B cell (primary cell): ENCODE measurements at regions not wholly inside any gene's neighbourhood (a gene's known extent, or its start where the extent isn't known, plus 50 kb on each side); places are given as distances from the start of the nearest gene placed in this dataset.

Experiments used
- ATAC-seq: fragments of 200-7000 bp; cut with Tn5 transposase; one replicate; pipeline ENCODE4 v1.10.0; 2021; ENCODE audit warnings: low read depth, mild to moderate bottlenecking, moderate number of reproducible peaks, moderate library complexity
- CTCF ChIA-PET: fragments of 350-600 bp; sonication (Branson Sonifier 250); formaldehyde crosslinking; loops from one replicate; lab custom pipeline; 2021; ENCODE audit warnings: antibody characterized with exemption, inconsistent platforms; lab: Charles Lee
- POLR2A ChIA-PET: fragments of 350-600 bp; sonication (Branson Sonifier 250); formaldehyde crosslinking; loops from one replicate; lab custom pipeline; 2021; ENCODE audit warnings: antibody characterized with exemption; lab: Charles Lee
- DNase-seq: peaks from one replicate; pipeline ENCODE4 v3.0.0; 2013
- H2AFZ ChIP-seq: 2 replicates; pipeline ENCODE4 v1.6.1; 2012; ENCODE audit warnings: mild to moderate bottlenecking, low read depth, low read length; ENCODE audit not compliant: insufficient read depth, poor library complexity, severe bottlenecking
- H3K27ac ChIP-seq, 2 donors: 1 replicate in 1 of 2; 2 replicates in 1 of 2; pipeline ENCODE4 v1.5.1; 2012 to 2013; ENCODE audit warnings: low read length in 2 of 2, mild to moderate bottlenecking in 2 of 2, moderate library complexity in 1 of 2
- H3K27me3 ChIP-seq, 4 experiments: fragments of 200-600 bp in 1 of 4; sonication (generic) in 1 of 4; replicated peaks in 1 of 4; 1 replicate in 2 of 4; 2 replicates in 2 of 4; pipeline versions ENCODE4 v1.6.1 to v1.7.0; 2013 to 2016; ENCODE audit warnings: low read length in 3 of 4, mild to moderate bottlenecking in 2 of 4, mixed read lengths in 1 of 4, moderate library complexity in 1 of 4; ENCODE audit not compliant: insufficient read depth in 4 of 4, control insufficient read depth in 3 of 4; ENCODE audit errors: control extremely low read depth in 1 of 4
- H3K36me3 ChIP-seq, 2 experiments: replicated peaks in 1 of 2; 1 replicate in 1 of 2; 2 replicates in 1 of 2; pipeline versions ENCODE4 v1.6.1 to v1.7.1; 2013; ENCODE audit warnings: low read length in 1 of 2; ENCODE audit not compliant: insufficient read depth in 2 of 2, control insufficient read depth in 1 of 2; ENCODE audit errors: control extremely low read depth in 1 of 2, extremely low read depth in 1 of 2
- H3K4me1 ChIP-seq, 2 donors: fragments of 200-600 bp in 1 of 2; sonication (generic) in 1 of 2; 1 replicate in 1 of 2; 2 replicates in 1 of 2; pipeline versions ENCODE4 v1.5.1 to v1.6.1; 2013 to 2017; ENCODE audit warnings: low read length in 2 of 2; ENCODE audit not compliant: control insufficient read depth in 2 of 2, insufficient read depth in 2 of 2
- H3K4me2 ChIP-seq: replicated peaks from 2 replicates; pipeline ENCODE3; 2012; ENCODE audit warnings: mild to moderate bottlenecking, low read depth, low read length; ENCODE audit not compliant: poor library complexity, severe bottlenecking
- H3K4me3 ChIP-seq, 5 experiments: fragments of 200-600 bp in 1 of 5; sonication (generic) in 1 of 5; 1 replicate in 3 of 5; 2 replicates in 2 of 5; pipeline versions ENCODE4 v1.5.1 to v1.7.0; 2011 to 2016; ENCODE audit warnings: low read length in 4 of 5, mild to moderate bottlenecking in 4 of 5, low read depth in 2 of 5, control low read depth in 1 of 5, moderate library complexity in 1 of 5; ENCODE audit not compliant: insufficient read depth in 1 of 5; ENCODE audit errors: control extremely low read depth in 1 of 5, extremely low read depth in 1 of 5
- H3K79me2 ChIP-seq: fragments of 200-600 bp; sonication (generic); one replicate; pipeline ENCODE4 v1.6.0; 2016; ENCODE audit warnings: low read length; ENCODE audit not compliant: control insufficient read depth, insufficient read depth
- H3K9ac ChIP-seq: fragments of 200-600 bp; sonication (generic); 2 replicates; pipeline ENCODE4 v1.6.1; 2017; ENCODE audit warnings: mild to moderate bottlenecking, low read length, moderate library complexity
- H3K9me3 ChIP-seq, 3 donors: one replicate each; pipeline versions ENCODE4 v1.6.1 to v1.7.1; 2013; ENCODE audit warnings: low read length in 2 of 3; ENCODE audit not compliant: control insufficient read depth in 2 of 3, insufficient read depth in 1 of 3; ENCODE audit errors: control extremely low read depth in 1 of 3
- H4K20me1 ChIP-seq: 2 replicates; pipeline ENCODE4 v1.6.0; 2012; ENCODE audit warnings: mild to moderate bottlenecking, low read length; ENCODE audit not compliant: insufficient read depth, control insufficient read depth, poor library complexity, severe bottlenecking
- H3K27ac Mint-ChIP-seq: one replicate; pipeline ENCODE4 v1.8.0; 2021; ENCODE audit warnings: mixed read lengths
- H3K27me3 Mint-ChIP-seq: one replicate; pipeline ENCODE4 v1.8.0; 2021; ENCODE audit warnings: mixed read lengths
- H3K4me1 Mint-ChIP-seq: one replicate; pipeline ENCODE4 v1.8.0; 2021; ENCODE audit warnings: mixed read lengths
- H3K4me3 Mint-ChIP-seq: one replicate; pipeline ENCODE4 v1.8.0; 2021; ENCODE audit warnings: mixed read lengths
- H3K9me3 Mint-ChIP-seq: one replicate; pipeline ENCODE4 v1.8.0; 2022; ENCODE audit warnings: mixed read lengths; ENCODE audit not compliant: insufficient read depth
- CTCF ChIP-seq: fragments of 200-600 bp; IDR thresholded peaks from one replicate; pipeline ENCODE4 v1.8.0; 2022; ENCODE audit warnings: antibody characterized with exemption, mild to moderate bottlenecking
- EZH2 ChIP-seq: IDR thresholded peaks from 2 replicates; pipeline ENCODE4 v1.6.1; 2012; ENCODE audit warnings: borderline replicate concordance, low read depth, mild to moderate bottlenecking, moderate library complexity, low read length; ENCODE audit not compliant: insufficient read depth, poor library complexity, severe bottlenecking
- WGBS: methylation state at CpG from one replicate; pipeline ENCODE4 v1.1.5; 2013; ENCODE audit warnings: missing lambda C conversion rate; ENCODE audit not compliant: insufficient coverage; 5-methylcytosine and 5-hydroxymethylcytosine counted together
- intact Hi-C: fragments of 100-400 bp; cut with micrococcal nuclease; formaldehyde crosslinking; loops from one replicate; pipeline ENCODE4 v1.10.0; 2022

- Mint-ChIP-seq H3K27ac (no peak overlapping the region), H3K4me1 (peaks cover 10% of the 10 kb centered on the region), H3K27me3 (peaks cover 19% of the 10 kb centered on the region), H3K9me3 (no peaks in the 10 kb centered on the region), H3K4me3 (no peak overlapping the region)
- Histone ChIP-seq H3K4me1 (peaks cover 6 to 8% of the 10 kb centered on the region in 2 donors), H3K36me3 (no peaks in the 10 kb centered on the region), H3K79me2 (no peaks in the 10 kb centered on the region), H3K27ac (no peak overlapping the region), H3K4me3 (no peak overlapping the region), H3K9me3 (no peaks in the 10 kb centered on the region), H4K20me1 (no peaks in the 10 kb centered on the region), H3K4me2 (no peak overlapping the region), H2AFZ (no peak overlapping the region), H3K9ac (no peak overlapping the region), H3K27me3 (peaks cover 0 to 10% (median 1%) of the 10 kb centered on the region in 4 experiments)
- POLR2A ChIA-PET, result no interaction called here
- DNase-seq (no peak), ATAC-seq (no peak)
- CTCF ChIA-PET, result interaction anchor here (1.4 kb wide), 1 partner anchor 10 kb away, joined by 3 read pairs; no protein-coding TSS in a partner anchor
- TF ChIP-seq EZH2 (no peak), CTCF (no peak)
- 91% methylated on average over 7 of the region's 12 CpGs for WGBS
- intact Hi-C loops, result no loop called here
These were observed 103.8 kb upstream of the CASZ1 start for GRCh38 chr1:10900251-10900651.

- no peak overlapping the region for H3K27ac ChIP-seq
- no peak overlapping the region for H2AFZ ChIP-seq
- CTCF ChIA-PET, result interaction anchor here (1.4 kb wide), 1 partner anchor 9 kb away, joined by 3 read pairs; no protein-coding TSS in a partner anchor
- H3K27me3 ChIP-seq, result peaks cover 0 to 10% (median 1%) of the 10 kb centered on the region in 4 experiments
- H3K4me2 ChIP-seq, result no peak overlapping the region
- peaks cover 10% of the 10 kb centered on the region for H3K4me1 Mint-ChIP-seq
- no peaks in the 10 kb centered on the region for H3K79me2 ChIP-seq
- DNase-seq (no peak), ATAC-seq (no peak)
- H3K9me3 Mint-ChIP-seq, result no peaks in the 10 kb centered on the region
- peaks cover 20% of the 10 kb centered on the region for H3K27me3 Mint-ChIP-seq
- H3K36me3 ChIP-seq, result no peaks in the 10 kb centered on the region
- POLR2A ChIA-PET, result no interaction called here
- H3K4me3 Mint-ChIP-seq, result no peak overlapping the region
- H4K20me1 ChIP-seq, result no peaks in the 10 kb centered on the region
- 91% methylated on average over 4 of the region's 6 CpGs for WGBS
- no peak overlapping the region for H3K9ac ChIP-seq
- H3K4me1 ChIP-seq, result peaks cover 6 to 8% of the 10 kb centered on the region in 2 donors
- no peak for TF ChIP-seq CTCF
- no peak for TF ChIP-seq EZH2
- intact Hi-C loops, result no loop called here
- H3K4me3 ChIP-seq, result no peak overlapping the region
- no peak overlapping the region for H3K27ac Mint-ChIP-seq
- no peaks in the 10 kb centered on the region for H3K9me3 ChIP-seq
These were observed 104.2 kb upstream of the CASZ1 start for GRCh38 chr1:10900691-10901090.
